ENCODE measurements at regions not wholly inside any gene's neighbourhood (a gene's known extent, or its start where the extent isn't known, plus 50 kb on each side); places are given as distances from the start of the nearest gene placed in this dataset.

GRCh38 chr1:184284900-184285299 is 101.9 kb upstream of the C1orf21 start:
- DNase-seq, result no peak

GRCh38 chr1:184285401-184286087 is 101.3 kb upstream of the C1orf21 start:
- no peak for DNase-seq

GRCh38 chr1:184287001-184287400 is 99.8 kb upstream of the C1orf21 start:
- DNase-seq, result peak; percentile 43

- DNase-seq, result no peak
Observed at GRCh38 chr1:184289825-184290550, 96.8 kb upstream of the C1orf21 start.

GRCh38 chr1:184291701-184292100 is 95.1 kb upstream of the C1orf21 start:
- no peak for DNase-seq

GRCh38 chr1:184292101-184292500 is 94.7 kb upstream of the C1orf21 start:
- no peak for DNase-seq

GRCh38 chr1:184294101-184294500 is 92.7 kb upstream of the C1orf21 start:
- no peak for DNase-seq

- no peak for DNase-seq
Observed at GRCh38 chr1:184296466-184297243, 90.2 kb upstream of the C1orf21 start.

- no peak for DNase-seq
Observed at GRCh38 chr1:184297244-184297750, 89.5 kb upstream of the C1orf21 start.

- peak; percentile 52 for DNase-seq
Observed at GRCh38 chr1:184298440-184299405, 88.1 kb upstream of the C1orf21 start.

- peak; percentile 56 for DNase-seq
Observed at GRCh38 chr1:184299406-184299790, 87.4 kb upstream of the C1orf21 start.

- DNase-seq, result peak; percentile 38
Observed at GRCh38 chr1:184299796-184300195, 87.0 kb upstream of the C1orf21 start.

- no peak for DNase-seq
Observed at GRCh38 chr1:184300446-184300845, 86.4 kb upstream of the C1orf21 start.

GRCh38 chr1:184301227-184301626 is 85.6 kb upstream of the C1orf21 start:
- no peak for DNase-seq

- no peak for DNase-seq
Observed at GRCh38 chr1:184302346-184302745, 84.5 kb upstream of the C1orf21 start.

GRCh38 chr1:184310157-184310819 is 76.5 kb upstream of the C1orf21 start:
- DNase-seq, result no peak

- DNase-seq, result no peak
Observed at GRCh38 chr1:184311580-184311979, 75.2 kb upstream of the C1orf21 start.

GRCh38 chr1:184315254-184315653 is 71.6 kb upstream of the C1orf21 start:
- DNase-seq, result no peak

GRCh38 chr1:184319879-184320278 is 67.0 kb upstream of the C1orf21 start:
- DNase-seq, result no peak

- DNase-seq, result no peak
Observed at GRCh38 chr1:184322253-184322652, 64.6 kb upstream of the C1orf21 start.

- no peak for DNase-seq
Observed at GRCh38 chr1:184324972-184325371, 61.9 kb upstream of the C1orf21 start.

GRCh38 chr1:184326278-184326677 is 60.6 kb upstream of the C1orf21 start:
- DNase-seq, result no peak
